Muscle layer of colon (tissue), 2 donors: ENCODE measurements at regions not wholly inside any gene's neighbourhood (a gene's known extent, or its start where the extent isn't known, plus 50 kb on each side); places are given as distances from the start of the nearest gene placed in this dataset.

Experiments
- H3K27ac ChIP-seq: one replicate; pipeline ENCODE4 v1.7.0; 2013; ENCODE audit warnings: low read depth, mild to moderate bottlenecking, low read length, moderate library complexity
- H3K27me3 ChIP-seq, 2 donors: one replicate each; pipeline ENCODE4 v1.7.0; 2013; ENCODE audit warnings: low read length in 2 of 2, mild to moderate bottlenecking in 2 of 2; ENCODE audit not compliant: insufficient read depth in 2 of 2, control insufficient read depth in 1 of 2
- H3K36me3 ChIP-seq: one replicate; pipeline ENCODE4 v1.7.0; 2013; ENCODE audit warnings: mild to moderate bottlenecking, low read length; ENCODE audit not compliant: insufficient read depth
- H3K4me1 ChIP-seq: one replicate; pipeline ENCODE4 v1.7.0; 2013; ENCODE audit warnings: mild to moderate bottlenecking, low read length; ENCODE audit not compliant: insufficient read depth
- H3K4me3 ChIP-seq, 2 donors: one replicate each; pipeline ENCODE4 v1.7.0; 2013; ENCODE audit warnings: low read length in 2 of 2, low read depth in 1 of 2, mild to moderate bottlenecking in 1 of 2, moderate library complexity in 1 of 2
- H3K9ac ChIP-seq: one replicate; pipeline ENCODE4 v1.7.0; 2013; ENCODE audit warnings: low read length
- H3K9me3 ChIP-seq: one replicate; pipeline ENCODE4 v1.7.0; 2013; ENCODE audit warnings: mild to moderate bottlenecking, low read length
- donor health status: abdominal sarcoma.
- donor health status: Adenocarcinoma of cecum.

- Histone ChIP-seq H3K27ac (no peak overlapping the region), H3K27me3 (peaks cover 0 to 7% of the 10 kb centered on the region in 2 donors), H3K36me3 (no peaks in the 10 kb centered on the region), H3K4me1 (no peaks in the 10 kb centered on the region), H3K9me3 (no peaks in the 10 kb centered on the region), H3K4me3 (no peak overlapping the region), H3K9ac (no peak overlapping the region)
These were observed 238.3 kb upstream of the SDK2 start for GRCh38 chr17:73882590-73882989.

GRCh38 chr17:73883175-73883574 is 238.9 kb upstream of the SDK2 start:
- Histone ChIP-seq H3K9me3 (no peaks in the 10 kb centered on the region), H3K9ac (no peak overlapping the region), H3K27me3 (peaks cover 0 to 7% of the 10 kb centered on the region in 2 donors), H3K4me3 (no peak overlapping the region), H3K27ac (no peak overlapping the region), H3K4me1 (no peaks in the 10 kb centered on the region), H3K36me3 (no peaks in the 10 kb centered on the region)

- Histone ChIP-seq H3K4me3 (no peak overlapping the region), H3K9ac (no peak overlapping the region), H3K4me1 (no peaks in the 10 kb centered on the region), H3K27me3 (peaks cover 0 to under 1% of the 10 kb centered on the region in 2 donors), H3K27ac (no peak overlapping the region), H3K36me3 (no peaks in the 10 kb centered on the region), H3K9me3 (no peaks in the 10 kb centered on the region)
These were observed 243.5 kb upstream of the SDK2 start for GRCh38 chr17:73887739-73888138.

GRCh38 chr17:73888862-73889261 is 244.6 kb upstream of the SDK2 start:
- no peak overlapping the region for H3K4me3 ChIP-seq

GRCh38 chr17:73889439-73889838 is 245.2 kb upstream of the SDK2 start:
- no peak overlapping the region for H3K9ac ChIP-seq
- H3K4me3 ChIP-seq: no peak overlapping the region
- no peaks in the 10 kb centered on the region for H3K4me1 ChIP-seq
- H3K27me3 ChIP-seq: no peaks in the 10 kb centered on the region
- no peak overlapping the region for H3K27ac ChIP-seq
- no peaks in the 10 kb centered on the region for H3K9me3 ChIP-seq
- H3K36me3 ChIP-seq: no peaks in the 10 kb centered on the region

More at GRCh38 chr17:73888862-73889261, 244.6 kb upstream of the SDK2 start:
- Histone ChIP-seq H3K36me3 (no peaks in the 10 kb centered on the region), H3K27ac (no peak overlapping the region), H3K27me3 (no peaks in the 10 kb centered on the region), H3K4me1 (no peaks in the 10 kb centered on the region), H3K9ac (no peak overlapping the region), H3K9me3 (no peaks in the 10 kb centered on the region)

- Histone ChIP-seq H3K9me3 (no peaks in the 10 kb centered on the region), H3K4me1 (no peaks in the 10 kb centered on the region), H3K27ac (no peak overlapping the region), H3K36me3 (no peaks in the 10 kb centered on the region), H3K27me3 (no peaks in the 10 kb centered on the region), H3K4me3 (no peak overlapping the region), H3K9ac (no peak overlapping the region)
These were observed 246.7 kb upstream of the SDK2 start for GRCh38 chr17:73890831-73891405.

- Histone ChIP-seq H3K36me3 (no peaks in the 10 kb centered on the region), H3K27ac (no peak overlapping the region), H3K4me1 (no peaks in the 10 kb centered on the region), H3K9me3 (no peaks in the 10 kb centered on the region), H3K9ac (no peak overlapping the region), H3K4me3 (no peak overlapping the region), H3K27me3 (peaks cover 0 to 4% of the 10 kb centered on the region in 2 donors)
These were observed 250.9 kb upstream of the SDK2 start for GRCh38 chr17:73895157-73895556.

- peaks cover 6% of the 10 kb centered on the region for H3K4me1 ChIP-seq
- H3K27ac ChIP-seq: no peak overlapping the region
- H3K36me3 ChIP-seq: no peaks in the 10 kb centered on the region
- no peak overlapping the region for H3K9ac ChIP-seq
- no peaks in the 10 kb centered on the region for H3K9me3 ChIP-seq
- peaks cover 9 to 20% of the 10 kb centered on the region in 2 donors for H3K27me3 ChIP-seq
- H3K4me3 ChIP-seq: no peak overlapping the region
These were observed 252.7 kb upstream of the SDK2 start for GRCh38 chr17:73896966-73897365.

- Histone ChIP-seq H3K9me3 (no peaks in the 10 kb centered on the region), H3K4me1 (peaks cover 11% of the 10 kb centered on the region), H3K27ac (no peak overlapping the region), H3K27me3 (peaks cover 19 to 20% of the 10 kb centered on the region in 2 donors), H3K9ac (no peak overlapping the region), H3K36me3 (no peaks in the 10 kb centered on the region), H3K4me3 (no peak overlapping the region)
These were observed 255.6 kb upstream of the SDK2 start for GRCh38 chr17:73899839-73900238.

- H3K36me3 ChIP-seq: no peaks in the 10 kb centered on the region
- H3K4me3 ChIP-seq: no peak overlapping the region
- peaks cover 11% of the 10 kb centered on the region for H3K4me1 ChIP-seq
- H3K27ac ChIP-seq: no peak overlapping the region
- H3K9me3 ChIP-seq: no peaks in the 10 kb centered on the region
- H3K9ac ChIP-seq: no peak overlapping the region
- H3K27me3 ChIP-seq: peaks cover 19 to 20% of the 10 kb centered on the region in 2 donors
These were observed 256.3 kb upstream of the SDK2 start for GRCh38 chr17:73900516-73900915.

GRCh38 chr17:73901249-73901648 is 257.0 kb upstream of the SDK2 start:
- Histone ChIP-seq H3K27ac (no peak overlapping the region), H3K27me3 (peaks cover 19 to 20% of the 10 kb centered on the region in 2 donors), H3K4me1 (peaks cover 11% of the 10 kb centered on the region), H3K9me3 (no peaks in the 10 kb centered on the region), H3K36me3 (no peaks in the 10 kb centered on the region), H3K9ac (no peak overlapping the region), H3K4me3 (no peak overlapping the region)

- peaks cover 19 to 20% of the 10 kb centered on the region in 2 donors for H3K27me3 ChIP-seq
These were observed 257.6 kb upstream of the SDK2 start for GRCh38 chr17:73901661-73902415.

More at GRCh38 chr17:73901661-73902415, 257.6 kb upstream of the SDK2 start:
- no peaks in the 10 kb centered on the region for H3K36me3 ChIP-seq
- no peak overlapping the region for H3K9ac ChIP-seq
- H3K27ac ChIP-seq: no peak overlapping the region
- H3K4me3 ChIP-seq: peak overlapping the region in 1 of 2 donors; percentile 41
- H3K9me3 ChIP-seq: no peaks in the 10 kb centered on the region
- peaks cover 11% of the 10 kb centered on the region for H3K4me1 ChIP-seq
